GM19395 (cell line): ENCODE measurements at regions not wholly inside any gene's neighbourhood (a gene's known extent, or its start where the extent isn't known, plus 50 kb on each side); places are given as distances from the start of the nearest gene placed in this dataset.

Experiments used
- ATAC-seq: cut with Tn5 transposase; IDR thresholded peaks from one replicate; pipeline ENCODE4 v1.9.1; 2021; ENCODE audit warnings: mild to moderate bottlenecking, moderate library complexity; ENCODE audit not compliant: unreplicated experiment

DNA sequence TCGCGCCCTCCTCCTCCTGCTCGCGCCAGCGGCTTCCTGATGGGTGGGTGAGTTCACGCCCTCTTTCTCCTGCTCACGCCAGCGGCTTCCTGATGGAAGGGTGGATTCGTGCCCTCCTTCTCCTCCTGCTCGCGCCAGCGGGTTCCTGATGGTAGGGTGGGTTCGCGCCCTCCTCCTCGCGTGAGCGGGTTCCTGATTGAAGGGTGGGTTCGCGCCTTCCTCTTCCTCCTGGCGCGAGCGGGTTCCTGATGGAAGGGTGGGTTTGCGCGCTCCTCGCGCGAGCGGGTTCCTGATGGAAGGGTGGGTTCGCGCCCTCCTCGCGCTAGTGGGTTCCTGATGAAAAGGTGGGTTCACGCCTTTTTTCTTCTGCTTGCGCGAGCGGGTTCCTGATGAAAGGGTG, 62.0 kb upstream of the MGAT5 start:
- no peak for ATAC-seq

DNA sequence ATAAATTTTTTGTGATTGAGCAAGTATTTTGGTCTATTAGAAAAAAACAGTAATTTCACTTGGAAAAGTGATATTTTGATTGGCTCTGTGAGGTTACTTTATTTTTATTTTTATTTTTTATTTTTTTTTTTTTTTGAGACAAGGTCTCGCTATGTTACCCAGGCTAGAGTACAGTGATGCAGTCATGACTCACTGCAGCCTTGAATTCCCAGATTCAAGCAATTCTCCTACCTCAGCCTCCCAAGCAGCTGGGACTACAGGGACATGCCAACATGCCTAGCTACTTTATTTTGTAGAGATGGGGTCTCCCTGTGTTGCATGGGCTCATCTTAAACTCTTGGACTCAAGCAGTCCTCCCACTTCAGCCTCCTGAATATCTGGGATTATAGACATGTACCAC, 60.9 kb upstream of the MGAT5 start:
- no peak for ATAC-seq

DNA sequence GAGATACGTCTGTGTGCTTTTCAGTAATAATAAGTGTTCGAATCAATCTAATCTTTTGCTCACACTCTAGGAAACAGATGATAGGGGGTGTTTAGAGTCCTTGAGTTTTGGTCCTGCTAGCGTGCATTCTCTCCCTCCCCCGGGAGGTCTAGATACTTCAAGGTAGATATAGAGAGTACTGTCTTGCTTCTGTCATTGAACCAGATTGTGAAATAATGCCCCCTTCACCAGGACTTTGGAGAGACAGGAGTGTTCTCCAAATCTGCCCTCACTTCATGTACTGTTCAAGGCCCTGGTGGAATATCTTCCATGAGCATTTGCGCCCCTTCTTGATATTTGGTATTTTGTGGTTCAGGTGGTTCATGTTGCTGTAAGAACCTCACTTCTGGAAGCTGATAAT, 59.4 kb upstream of the MGAT5 start:
- ATAC-seq, result no peak

DNA sequence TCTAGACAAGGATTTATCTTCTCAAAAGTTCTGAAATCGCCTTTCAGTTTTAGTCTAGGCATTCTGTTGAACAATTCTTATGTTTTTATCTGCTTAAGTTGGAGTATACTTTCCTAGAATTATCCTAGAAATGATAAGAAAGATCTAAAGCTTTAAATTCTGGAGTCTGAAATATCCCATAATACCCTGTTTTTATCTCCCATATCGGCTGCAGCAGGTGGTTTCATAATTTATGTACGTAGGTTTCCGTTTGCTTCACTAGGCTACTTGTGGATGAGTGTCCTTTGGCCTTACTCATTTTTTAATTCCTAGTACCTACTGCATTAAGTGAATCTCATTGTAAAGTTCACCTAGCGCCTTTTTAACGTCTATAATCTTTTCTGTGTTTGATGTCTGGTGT, 58.5 kb upstream of the MGAT5 start:
- ATAC-seq, result no peak

DNA sequence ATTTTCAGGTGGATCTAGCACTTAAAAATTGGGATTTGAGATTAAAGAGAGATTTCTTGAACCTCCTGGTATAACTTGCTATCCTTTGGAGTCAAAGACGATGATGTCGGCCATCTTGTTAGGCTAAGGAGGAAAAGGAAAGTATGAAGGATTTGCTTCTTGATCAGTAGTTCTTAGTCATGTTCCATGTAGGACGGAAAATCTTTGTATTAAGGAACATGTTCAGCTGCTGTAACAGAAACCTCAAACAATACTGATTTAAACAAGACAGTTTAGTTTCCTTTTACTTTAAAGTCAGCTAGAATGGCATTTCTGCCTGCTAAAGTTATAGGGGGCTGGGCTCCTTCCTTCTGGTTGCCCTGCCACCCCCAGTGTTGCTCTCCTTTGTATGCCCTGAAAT, 56.4 kb upstream of the MGAT5 start:
- ATAC-seq, result peak; percentile 4

DNA sequence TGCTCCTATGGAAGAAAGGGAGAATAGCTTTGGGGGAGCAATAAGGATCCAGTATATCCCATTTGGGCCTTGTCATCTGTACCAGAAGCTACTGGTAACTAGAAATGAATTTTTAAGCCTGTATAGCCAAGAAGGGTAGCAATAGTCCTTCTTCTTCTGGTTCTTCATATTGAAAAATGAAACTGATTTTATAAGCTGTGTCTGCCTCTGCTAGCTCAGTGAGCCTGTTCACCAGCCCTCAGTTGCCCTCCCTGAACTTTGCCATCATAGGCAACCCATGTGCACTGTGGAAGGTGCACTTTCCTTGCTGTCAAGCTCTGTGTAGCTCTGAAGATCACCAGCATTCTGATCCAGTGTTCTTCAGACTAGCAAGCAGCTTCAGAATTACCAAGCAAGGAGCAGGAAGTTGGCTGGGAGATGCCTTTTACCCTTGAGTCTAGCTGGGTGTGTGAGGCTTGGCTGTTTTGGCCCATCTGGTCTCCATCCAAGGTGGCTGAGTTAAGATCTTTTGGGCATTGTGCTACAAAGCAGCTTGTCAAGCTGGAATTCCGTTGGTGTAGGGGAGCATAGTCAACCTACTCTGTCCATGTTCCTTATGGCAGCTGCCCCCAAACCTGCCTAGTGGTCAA, 55.8 kb upstream of the MGAT5 start:
- ATAC-seq, result peak; percentile 67

DNA sequence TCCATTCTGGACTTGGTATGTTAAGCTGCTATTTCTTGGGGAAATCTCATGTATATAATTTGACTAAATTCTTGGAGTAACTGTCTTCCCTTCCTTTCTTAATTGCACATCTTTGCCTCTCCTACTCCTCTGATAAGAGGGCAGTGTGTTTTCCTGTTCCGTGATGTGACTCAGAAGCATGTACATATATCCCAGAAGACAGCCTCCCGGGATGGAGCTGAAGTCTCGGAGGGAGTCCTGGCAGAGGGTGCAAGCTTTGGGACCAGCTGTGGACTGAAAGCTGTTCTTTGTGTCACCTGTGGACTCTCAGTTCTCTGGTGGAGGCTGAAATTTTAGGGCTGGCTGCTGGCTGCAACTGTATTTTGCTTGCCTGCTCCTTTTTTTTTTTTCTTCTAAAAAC, 54.7 kb upstream of the MGAT5 start:
- no peak for ATAC-seq

DNA sequence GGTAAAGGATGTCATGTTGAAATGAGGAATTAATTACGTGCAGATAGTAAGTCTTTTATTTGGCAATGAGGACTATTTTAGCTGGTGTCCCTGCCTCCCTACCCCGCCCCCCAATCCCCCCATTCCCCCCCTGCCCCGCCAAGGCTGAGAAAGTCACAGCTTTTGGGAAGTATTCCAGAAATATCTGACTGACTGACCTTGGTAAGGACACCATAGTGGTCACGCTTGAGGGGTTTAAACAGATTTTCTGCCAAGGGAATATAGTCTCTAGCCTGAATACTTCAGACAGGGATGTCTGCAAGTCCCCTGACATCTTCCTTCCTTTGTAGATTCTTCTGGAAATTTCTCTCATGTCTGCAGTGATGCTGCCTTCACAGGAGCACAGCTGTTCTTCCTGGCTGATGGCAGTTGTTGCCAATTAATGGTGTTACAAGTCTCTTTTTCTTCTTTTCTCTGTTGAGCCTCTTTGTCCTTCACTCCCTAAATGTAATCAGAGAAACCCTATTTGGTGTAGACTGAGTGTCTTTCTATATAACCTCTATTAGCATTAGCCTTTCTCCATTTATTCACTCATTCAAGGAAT, 53.7 kb upstream of the MGAT5 start:
- ATAC-seq, result no peak

DNA sequence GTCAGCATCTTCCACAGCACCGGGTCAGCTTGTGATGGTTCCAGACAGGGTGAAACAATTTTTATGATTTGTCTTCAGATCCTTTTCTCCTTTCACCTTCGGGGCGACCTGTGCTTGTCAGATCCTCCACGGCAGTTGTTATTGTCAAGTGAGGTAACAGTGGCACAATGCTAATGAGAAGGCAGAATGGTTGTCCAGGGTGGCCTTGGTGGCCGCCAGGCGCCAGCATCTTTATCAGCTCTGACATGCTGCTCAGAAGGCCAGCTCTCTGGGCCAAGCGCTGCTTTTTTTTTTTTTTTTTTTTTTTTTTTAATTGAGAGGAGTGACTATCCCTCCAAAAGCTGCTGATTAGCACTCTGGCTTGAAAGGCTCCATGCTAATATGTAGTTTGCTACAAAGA, 52.3 kb upstream of the MGAT5 start:
- no peak for ATAC-seq

DNA sequence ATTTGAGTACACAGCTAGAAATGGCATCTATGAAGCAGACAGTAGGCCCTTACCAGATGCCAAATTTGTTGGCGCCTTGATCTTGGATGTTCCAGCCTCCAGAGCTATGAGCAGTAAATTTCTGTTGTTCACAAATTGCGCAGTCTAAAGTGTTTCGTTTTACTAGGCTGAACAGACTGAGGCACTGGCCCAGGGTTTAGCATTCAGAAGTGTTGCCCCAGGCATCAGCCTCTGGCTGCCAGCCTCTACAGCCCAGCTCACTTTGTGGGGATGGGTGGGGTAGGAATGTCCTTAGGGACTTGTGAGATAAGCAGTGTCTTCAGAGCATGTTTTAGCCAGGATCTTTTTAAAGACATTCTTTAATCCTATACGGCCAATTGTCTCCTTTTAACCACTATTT, 51.5 kb upstream of the MGAT5 start:
- no peak for ATAC-seq

DNA sequence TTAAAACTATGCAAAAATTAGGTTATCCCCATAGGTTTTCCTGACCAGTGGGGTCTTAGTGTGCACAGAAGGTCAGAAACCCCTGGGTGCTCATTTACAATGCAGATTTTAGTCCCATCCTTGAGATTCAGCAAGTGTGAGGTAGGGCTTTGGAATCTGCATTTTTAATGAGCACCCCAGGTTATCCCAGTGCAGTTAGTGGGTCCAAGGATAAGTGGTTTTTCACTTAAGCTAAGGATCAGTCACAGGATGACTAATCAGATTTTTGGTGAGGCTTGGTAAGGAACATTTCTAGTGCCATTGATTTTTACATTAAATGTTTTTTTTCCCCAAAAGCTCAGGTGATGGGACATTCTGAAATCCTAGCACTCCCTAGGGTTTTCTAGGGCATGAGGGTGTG, 50.7 kb upstream of the MGAT5 start:
- ATAC-seq, result no peak
